MV-4-11 (cell line): ENCODE measurements at regions not wholly inside any gene's neighbourhood (a gene's known extent, or its start where the extent isn't known, plus 50 kb on each side); places are given as distances from the start of the nearest gene placed in this dataset.
A peak's percentile ranks its signal among the peaks of the same experiment; 100 is the strongest.

Experiments
- DNase-seq: peaks from one replicate; lab custom pipeline; 2025; lab: John Stamatoyannopoulos, UW

DNA sequence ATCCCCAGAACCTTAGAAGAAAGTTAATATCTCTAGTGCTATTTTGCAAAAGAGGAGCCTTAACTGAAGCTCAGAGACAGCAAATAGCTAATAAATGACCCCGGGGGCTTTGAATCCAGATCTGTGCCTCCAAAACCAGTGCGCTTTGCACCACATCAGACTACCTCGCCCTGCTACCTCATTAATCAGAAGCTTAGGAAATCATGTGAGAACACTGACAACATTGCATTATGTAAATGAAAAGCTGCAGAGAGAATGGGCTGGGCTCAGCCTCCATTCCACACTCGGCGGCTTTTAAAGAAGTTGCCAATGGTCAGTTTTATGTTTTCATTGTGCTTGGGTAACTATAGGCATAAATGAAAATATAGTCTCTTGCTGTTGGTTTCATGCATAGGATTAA is 54.0 kb upstream of the STMND1 start:
- no peak for DNase-seq

DNA sequence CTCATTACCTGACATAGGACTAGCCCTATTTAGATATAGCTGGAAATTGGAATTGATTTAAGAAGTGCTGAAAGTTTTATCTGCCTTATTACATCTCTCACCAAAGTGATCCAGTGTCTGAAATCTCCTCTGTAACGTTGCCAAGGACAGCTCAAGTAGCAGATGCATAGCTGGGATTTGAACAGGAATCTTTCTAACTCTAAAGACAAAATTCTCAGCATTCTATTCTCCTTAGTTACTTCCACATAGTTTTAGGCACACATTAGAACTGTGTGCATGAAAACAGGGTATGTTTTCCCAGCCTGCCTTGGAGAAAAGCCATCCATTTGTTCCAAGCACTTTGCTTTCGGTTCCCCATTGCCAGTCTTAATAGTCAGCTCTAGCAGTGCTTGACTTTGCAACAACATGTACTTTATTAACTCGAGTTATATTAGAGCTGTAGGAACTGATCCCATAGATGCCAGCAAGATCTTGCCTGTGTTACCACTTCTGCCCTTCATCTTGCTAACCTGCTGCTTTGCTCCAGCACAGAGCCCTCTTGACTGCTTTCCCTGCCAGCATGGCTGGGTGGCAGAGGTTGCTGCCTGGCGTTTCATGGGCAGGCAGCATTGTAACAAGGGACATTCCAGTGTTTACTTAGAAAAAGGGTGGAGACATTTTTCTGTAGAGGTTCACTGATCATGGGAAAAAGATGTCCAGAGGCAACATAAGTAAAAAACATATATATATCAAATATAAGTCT is 56.1 kb upstream of the STMND1 start:
- DNase-seq, result no peak

DNA sequence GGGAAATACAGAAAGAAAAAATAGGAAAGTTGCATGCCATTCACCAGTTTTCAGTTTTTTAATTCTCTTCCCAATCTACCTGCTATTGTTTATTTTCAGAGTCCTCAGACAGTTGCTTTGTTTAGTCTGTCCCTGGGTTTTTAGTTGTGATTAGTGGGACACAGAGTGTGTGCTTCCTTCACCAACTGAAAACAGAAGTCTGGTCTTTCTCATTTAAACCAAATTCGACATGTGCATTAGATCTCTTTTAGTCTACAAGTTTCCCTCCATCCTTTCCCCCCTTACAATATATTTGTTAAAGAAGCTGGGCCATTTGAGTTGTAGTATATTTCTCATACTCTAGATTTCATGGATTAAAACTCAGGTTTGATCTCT is 58.7 kb upstream of the STMND1 start:
- DNase-seq, result no peak

DNA sequence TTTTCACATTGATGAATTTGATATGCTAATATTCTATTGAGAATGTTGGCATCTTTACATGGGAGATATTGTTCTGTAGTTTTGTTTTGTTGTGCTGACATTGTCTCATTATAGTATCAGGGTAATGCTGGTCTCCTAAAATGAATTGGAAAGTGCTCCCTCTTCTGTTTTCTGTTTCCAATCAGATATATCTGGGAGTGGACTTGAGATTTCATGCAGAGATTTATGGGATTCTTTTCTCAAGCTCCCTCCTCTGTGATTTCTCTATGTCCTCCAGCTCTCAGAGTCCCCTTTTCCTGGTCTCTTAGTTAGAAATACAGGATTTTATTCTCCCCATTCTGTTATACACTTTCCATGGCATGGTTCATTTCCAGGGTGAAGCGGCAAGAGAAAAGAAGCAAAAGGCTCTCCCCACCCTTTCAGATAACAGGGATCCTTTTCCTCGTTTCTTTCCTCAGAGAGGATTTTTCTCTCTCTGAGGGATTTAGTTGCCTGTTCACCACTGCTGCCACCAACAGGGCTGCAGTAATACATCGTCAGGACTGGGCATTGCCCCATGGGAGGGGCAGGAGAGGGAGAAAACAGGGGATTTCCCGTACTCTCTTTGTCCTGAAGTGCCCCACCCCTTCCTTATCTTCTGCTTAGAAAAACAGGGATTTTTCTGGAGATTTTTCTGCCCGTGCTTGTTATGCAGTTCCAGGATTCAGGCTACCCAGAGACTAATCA is 59.3 kb upstream of the STMND1 start:
- DNase-seq, result no peak

DNA sequence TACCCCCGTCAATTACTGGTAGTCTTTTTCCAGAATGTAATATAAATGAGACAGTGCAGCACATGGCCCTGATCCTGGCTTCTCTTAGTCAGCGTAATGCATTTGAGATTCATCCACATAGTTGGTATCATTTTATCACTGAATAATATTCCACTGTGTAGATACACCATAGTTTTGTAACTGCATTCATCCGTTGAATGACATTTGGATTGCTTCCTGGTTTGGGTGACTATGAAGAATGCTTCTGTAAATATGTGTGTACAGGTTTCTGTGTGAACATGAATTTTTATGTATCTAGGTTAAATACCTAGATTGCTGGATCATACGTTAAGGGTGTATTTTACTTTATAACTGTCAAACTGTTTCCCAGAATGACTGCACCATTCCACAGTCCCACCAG is 62.6 kb upstream of the STMND1 start:
- no peak for DNase-seq

DNA sequence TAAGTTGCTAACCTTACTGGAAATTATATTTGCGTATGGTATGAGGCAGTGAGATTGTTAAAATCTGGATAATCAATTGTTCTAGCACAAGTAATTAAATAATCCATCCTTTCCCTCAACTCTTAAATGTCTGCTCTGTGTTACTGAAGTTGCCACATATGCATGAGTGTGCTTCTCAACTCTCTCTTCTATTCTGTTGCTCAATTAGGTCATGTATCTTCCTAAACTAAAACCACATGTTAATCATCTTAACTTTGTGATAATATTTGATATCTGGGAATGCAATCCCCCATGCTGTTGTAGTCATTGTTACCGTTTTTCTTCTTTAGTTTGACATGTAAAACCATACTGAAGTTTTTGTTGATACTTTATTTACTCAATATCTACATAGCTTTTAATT is 63.5 kb upstream of the STMND1 start:
- no peak for DNase-seq

DNA sequence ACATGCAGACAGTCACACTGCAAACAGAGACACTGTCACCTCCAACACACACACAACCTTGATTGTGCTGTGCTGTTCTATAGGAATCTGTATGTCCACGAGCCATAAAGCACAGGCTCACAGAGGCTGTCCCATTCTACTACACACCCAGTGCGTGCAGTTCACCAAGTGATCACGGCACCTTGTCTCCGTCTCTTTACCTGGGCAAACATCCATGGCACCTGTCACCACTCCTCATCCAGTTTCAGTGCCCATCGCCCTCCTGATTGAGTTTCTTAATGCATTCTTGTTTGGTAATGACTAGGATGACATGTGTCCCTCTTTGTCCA is 65.8 kb upstream of the STMND1 start:
- DNase-seq, result no peak

DNA sequence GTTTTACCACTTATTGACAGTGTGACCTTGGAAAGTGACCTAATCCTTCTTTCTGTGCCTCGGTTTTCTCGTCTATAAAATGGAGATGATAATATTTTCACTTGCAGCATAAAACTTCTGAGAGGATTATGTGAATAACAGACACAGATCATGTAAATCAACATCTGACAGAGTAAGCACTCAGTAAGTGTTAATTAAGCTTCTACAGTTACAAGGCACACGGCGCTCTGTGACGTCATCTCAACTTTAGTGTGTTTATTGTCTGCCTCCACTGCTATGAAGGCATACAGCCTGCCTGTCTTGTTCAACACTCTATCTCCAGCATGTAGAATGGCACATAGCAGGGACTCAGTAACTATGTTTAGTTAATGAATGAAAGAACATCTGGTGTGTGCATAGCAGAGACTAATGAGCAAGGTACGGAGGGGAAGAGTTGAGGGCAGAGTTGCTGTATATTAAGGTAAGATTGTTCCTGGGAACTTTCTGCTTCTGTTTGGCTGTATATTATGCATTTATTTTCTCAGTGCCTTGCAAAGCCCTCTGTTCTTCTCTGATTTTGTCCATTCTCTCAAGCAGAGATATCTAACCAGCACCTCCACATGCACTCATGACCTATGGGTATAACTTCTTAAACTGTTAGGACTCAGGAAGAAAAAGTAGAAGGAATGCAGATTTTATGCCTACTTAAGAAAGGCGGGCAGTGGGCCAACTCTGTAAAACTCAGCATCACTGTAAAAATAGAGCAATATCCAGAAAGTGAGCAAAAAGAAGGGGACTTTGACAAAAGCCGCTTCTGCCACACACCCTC is 66.4 kb upstream of the STMND1 start:
- no peak for DNase-seq

DNA sequence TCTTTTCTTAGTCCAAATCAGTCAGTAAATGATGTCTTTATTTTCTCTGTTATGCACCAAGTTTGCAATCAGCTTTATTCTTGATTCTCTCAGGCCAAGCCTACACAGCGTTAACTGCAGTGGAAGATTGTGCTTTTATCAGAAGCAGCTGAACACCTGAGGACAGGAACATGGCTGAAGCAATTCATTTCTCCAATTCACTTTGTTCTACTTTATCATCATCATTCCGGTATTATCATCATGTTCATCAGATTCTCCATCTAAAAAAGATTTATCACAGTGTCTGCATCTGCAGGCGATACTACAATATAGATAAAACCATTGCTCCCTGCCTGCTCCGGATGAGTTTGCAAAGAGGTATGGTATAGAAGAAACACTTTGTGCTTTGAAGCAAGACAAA is 68.1 kb upstream of the STMND1 start:
- no peak for DNase-seq

DNA sequence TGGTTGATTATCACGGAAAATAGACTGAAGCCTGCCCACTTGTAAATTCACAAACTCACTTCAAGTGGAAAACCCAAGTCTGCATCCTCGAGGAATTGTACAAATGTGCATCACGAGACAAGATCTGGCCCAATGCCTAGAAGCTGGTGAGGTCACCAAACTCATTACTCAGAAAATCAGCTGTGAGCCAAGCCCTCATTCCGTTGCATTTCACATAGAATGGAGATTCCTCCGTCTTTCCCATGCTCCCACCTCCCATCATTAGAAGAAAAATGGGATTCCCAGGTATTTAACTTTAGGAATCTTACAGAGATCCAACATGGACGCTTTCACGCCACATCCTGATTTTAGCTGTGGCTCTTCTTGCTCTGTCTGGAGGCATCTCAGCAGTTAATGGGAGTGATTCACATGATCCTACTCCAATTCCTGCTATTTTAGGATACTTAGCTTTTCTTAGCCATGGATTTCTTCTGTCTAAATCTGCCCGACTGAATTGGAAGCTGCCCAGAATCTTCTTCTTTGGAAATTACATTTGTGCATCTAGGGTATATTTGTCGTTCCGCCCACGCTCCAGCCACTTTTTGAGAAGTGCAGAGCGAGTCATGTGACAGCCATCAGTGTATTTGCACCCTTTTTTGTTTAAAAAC is 68.7 kb upstream of the STMND1 start:
- no peak for DNase-seq

DNA sequence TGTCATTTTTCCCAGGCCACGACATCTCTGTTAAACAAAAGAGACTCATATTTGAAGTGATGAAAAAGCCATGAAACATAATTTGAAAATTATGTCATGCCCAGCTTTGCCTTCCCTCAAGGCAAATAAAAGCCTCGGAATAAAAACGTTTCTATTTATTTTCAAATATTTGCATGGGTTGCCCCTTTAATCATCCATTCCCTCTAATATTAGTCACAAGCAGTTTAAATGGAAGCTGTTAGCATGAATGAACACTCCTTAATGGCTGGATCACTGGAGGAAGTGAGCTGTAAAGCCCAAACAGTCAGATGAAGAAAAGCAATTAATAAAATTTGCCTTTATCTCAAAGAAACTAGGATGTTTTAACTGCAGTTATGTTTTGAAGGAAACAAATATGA is 69.3 kb upstream of the STMND1 start:
- no peak for DNase-seq

DNA sequence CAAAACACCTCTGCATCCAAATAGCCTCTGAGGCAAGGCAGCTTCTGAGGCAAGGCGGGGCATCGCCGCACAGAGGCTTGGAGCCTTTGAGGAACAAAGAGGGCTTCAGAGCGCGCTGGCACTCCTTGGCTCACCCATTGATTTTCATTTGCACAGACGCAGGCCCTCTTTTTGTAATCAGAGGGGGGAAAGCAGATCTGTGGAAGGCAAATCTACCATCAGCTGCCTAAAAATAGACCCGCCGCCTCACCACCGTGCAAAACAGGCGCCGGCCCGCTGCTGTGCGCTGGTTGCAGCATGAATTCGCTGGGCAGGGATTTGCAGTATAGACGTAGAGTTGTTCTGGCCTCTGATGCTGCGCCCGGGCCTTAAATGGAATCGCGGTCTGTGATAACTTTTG is 69.9 kb upstream of the STMND1 start:
- no peak for DNase-seq

DNA sequence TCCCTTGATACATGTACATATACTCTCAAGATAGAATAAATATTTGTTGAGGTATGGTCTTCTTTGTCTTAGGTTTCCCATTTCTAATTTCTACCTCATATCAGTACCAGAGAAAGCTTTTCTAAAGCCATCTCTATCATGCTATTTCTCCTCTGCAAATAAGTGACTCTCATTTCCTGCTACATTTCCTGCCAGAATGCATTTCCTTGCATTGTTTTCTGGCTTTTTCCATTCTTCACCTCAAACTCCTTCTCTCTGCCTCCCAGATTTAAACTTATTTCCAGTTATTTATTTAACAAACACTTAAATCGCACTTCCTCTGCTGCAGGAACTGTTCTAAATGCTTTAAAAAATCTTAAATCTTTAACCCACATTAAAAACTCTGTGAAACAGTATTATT is 74.4 kb upstream of the STMND1 start:
- DNase-seq, result no peak

DNA sequence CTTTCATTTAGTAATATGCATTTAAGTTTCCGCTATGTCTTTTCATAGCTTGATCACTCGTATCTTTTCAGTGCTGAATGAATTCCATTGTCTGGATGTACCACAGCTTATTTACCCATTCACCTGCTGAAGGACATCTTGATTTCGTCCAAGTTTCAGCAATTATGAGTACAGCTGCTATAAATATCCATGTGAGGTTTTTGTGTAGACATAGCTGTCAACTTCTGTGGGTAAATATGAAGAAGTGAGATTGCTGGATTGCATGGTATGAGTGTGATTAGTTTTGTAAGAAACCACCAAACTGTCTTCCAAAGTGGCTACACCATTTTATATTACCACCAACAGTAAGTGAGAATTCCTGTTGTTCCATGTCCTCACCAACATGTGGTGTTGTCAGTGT is 79.2 kb upstream of the STMND1 start:
- DNase-seq, result peak; percentile 91

DNA sequence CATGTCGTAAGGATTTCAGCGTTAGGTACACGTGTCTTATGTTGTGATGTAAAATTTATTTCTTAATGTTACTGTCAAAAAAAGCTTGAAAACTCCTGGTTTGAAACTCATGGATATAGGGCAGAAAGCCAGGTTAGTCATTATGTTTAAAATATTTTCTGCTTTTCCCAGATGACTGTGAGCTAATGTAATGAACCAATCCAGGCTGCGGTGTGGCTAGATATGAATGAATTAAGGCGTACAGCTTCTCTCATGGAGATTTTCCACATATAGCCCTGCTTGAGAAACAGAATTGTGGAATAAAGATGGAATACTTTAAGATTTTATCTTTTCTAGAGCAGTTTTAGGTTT is 80.3 kb upstream of the STMND1 start:
- DNase-seq, result no peak

DNA sequence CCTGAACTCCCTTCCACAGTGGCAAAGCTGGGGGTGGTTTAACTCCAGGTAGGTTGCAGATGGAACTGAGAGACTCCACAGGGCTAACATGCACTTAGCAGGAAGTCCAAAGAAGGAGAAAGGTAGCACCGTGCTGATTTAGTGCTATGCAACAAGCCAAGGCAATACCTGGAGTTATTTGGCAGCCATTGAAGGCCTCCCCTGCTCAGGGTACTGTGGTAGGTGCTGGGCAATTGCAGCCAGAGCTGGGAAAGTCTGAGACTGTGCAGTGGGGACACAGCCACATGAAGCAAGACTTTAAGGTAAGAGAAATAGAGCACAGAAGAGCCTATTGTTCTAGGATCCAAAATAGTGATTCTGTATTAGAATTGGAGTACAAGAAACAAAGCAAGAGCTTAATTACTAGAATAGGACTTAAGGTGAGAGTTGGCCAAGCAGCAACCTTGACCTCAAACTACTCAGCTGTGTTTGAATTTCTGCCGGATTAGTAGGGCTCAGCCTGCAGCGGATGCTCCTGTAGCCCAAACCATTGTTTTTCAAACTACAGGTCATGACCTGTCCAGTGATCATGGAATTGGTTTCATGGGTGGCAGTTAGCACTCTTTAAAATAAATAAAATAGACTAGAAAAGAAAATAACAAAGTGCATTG is 80.8 kb upstream of the STMND1 start:
- no peak for DNase-seq

DNA sequence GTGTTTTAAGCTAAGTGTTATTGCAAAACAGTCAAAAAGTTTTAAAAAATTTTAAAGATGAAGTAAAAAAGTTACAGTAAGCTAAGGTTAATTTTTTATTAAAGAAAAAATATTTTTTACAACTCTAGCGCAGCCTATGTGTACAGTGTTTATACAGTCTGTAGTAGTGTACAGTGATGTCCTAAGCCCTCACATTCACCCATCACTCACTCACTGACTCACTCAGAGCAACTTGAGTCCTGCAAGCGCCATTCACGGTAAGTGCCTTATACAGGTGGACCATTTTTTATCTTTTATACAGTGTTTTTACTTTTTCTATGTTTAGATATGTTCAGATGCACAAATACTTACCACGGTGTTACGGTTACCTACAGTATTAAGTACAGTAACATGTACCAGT is 83.4 kb upstream of the STMND1 start:
- no peak for DNase-seq

DNA sequence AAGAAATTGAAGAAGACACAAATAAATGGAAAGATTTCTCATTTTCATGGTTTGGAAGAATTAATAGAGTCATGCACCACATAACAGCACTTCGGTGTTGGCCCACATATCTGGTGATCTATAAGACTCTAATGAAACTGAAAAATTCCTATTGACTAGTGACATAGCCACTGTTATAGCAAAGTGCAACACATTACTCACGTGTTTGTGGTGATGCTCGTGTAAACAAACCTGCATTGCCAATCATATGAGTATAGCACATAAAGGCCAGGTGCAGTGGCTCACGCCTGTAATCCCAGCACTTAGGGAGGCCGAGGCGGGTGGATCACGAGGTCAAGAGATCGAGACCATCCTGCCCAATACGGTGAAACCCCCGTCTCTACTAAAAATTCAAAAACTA is 84.4 kb upstream of the STMND1 start:
- DNase-seq, result no peak

DNA sequence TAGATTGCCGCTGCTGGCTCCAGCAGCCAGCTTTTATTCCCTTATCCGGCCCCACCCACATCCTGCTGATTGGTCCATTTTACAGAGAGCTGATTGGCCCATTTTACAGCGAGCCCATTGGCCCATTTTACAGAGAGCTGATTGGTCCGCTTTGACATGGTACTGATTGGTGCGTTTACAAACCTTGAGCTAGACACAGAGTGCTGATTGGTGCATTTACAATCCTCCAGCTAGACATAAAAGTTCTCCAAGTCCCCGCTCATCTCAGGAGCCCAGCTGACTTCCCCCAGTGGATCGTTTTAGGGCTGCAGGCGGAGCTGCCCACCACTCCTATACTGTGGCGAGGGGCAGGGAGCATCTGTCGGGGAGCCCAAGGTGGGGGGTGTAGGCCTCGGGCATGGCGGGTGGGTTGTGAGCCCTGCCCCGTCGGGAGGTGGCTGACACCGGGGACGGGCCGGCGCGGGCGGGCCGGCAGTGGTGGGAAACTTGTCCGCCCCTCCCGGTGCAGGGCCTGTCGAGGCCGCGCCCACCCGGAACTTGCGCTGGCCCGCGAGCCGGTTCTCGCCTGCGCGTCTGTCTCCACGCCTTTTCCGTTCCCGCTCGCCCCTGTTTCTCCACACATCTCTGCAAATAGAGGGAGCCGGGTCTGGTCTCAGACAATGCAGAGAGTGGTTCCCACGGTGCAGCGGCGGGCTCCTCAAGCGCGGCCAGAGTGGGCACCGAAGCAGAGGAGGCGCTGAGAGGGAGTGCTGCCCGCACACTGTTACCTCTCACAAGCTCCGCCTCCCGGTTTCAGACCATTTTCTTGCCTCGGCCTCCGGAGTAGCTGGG is 86.1 kb upstream of the STMND1 start:
- no peak for DNase-seq

DNA sequence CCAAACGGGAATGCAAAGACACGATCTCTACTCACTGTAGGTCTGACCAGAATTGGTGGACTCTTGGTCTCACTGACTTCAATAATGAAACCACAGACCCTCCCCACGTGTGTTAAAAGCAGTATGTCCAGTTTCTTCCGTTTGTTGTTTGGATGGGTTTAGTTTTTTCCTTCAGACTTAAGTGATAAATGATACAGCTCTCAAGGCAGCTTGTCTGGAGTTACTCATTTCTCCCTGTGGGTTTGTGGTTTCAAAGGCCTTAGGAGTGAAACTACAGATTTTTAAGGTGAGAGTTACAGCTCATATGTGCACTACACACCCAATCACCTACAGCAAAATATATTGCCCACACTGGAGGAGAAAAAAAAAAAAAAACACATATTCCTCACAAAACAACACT is 86.7 kb upstream of the STMND1 start:
- DNase-seq, result no peak

DNA sequence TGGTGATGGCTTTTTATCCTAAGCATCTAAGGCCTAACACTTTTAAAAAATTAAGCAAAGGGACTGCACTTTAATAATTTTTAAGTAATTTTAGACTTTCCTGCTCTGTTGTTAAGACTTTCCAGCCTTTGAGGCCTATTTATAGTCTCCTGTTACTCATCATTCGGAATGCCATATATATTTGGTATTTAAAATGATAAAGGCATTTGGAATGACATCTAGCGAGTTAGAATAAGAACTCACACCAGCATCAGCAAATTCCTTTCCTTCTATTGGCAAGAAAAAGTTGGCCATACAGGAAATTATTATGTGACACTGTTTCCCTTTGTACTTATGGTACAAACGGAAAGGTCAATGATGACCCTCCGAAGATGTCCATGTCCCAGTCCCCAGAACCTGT is 88.1 kb upstream of the STMND1 start:
- no peak for DNase-seq
